Adipocyte (in vitro differentiated cells): ENCODE measurements at regions not wholly inside any gene's neighbourhood (a gene's known extent, or its start where the extent isn't known, plus 50 kb on each side); places are given as distances from the start of the nearest gene placed in this dataset.

Experiments
- DNase-seq: peaks from one replicate; pipeline ENCODE4 v3.0.0-alpha.2; 2015; ENCODE audit warnings: low read depth
- H3K27me3 ChIP-seq: replicated peaks from 2 replicates; pipeline ENCODE4 v1.7.0; 2013; ENCODE audit warnings: mild to moderate bottlenecking, low read length, moderate library complexity; ENCODE audit not compliant: control insufficient read depth, insufficient read depth
- H3K36me3 ChIP-seq: 2 replicates; pipeline ENCODE4 v1.7.0; 2013; ENCODE audit warnings: low read length, mild to moderate bottlenecking, moderate library complexity; ENCODE audit not compliant: control insufficient read depth, insufficient read depth, severe bottlenecking
- H3K4me1 ChIP-seq: 2 replicates; pipeline ENCODE4 v1.7.0; 2013; ENCODE audit warnings: mild to moderate bottlenecking, low read length, moderate library complexity; ENCODE audit not compliant: control insufficient read depth, insufficient read depth
- H3K4me3 ChIP-seq: 2 replicates; pipeline ENCODE4 v1.7.0; 2013; ENCODE audit warnings: mild to moderate bottlenecking, low read length, moderate library complexity
- H3K9ac ChIP-seq: 2 replicates; pipeline ENCODE4 v1.7.0; 2013; ENCODE audit warnings: mild to moderate bottlenecking, low read length, moderate library complexity
- H3K9me3 ChIP-seq: 2 replicates; pipeline ENCODE4 v1.7.0; 2013; ENCODE audit warnings: mild to moderate bottlenecking, low read length, moderate library complexity; ENCODE audit not compliant: control insufficient read depth

DNA sequence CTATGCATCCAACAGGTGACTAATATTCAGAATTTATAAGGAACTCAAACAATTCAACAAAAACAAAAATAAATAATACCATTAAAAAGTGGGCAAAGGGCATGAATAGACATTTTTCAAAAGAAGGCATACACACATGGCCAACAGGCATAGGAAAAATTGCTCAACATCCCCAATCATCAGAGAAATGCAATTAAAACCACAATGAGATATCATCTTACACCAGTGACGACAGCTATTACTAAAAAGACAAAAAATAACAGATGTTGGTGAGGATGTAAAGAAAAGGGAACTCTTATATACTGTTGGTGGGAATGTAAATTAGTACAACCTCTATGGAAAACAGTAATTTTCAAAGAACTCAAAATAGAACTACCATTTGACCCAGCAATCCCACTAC, 250.4 kb upstream of the N4BP1 start:
- Histone ChIP-seq H3K36me3 (no peaks in the 10 kb centered on the region), H3K9ac (no peak overlapping the region), H3K4me1 (no peaks in the 10 kb centered on the region), H3K4me3 (no peak overlapping the region), H3K27me3 (peaks cover 10% of the 10 kb centered on the region), H3K9me3 (no peaks in the 10 kb centered on the region)
- no peak for DNase-seq

DNA sequence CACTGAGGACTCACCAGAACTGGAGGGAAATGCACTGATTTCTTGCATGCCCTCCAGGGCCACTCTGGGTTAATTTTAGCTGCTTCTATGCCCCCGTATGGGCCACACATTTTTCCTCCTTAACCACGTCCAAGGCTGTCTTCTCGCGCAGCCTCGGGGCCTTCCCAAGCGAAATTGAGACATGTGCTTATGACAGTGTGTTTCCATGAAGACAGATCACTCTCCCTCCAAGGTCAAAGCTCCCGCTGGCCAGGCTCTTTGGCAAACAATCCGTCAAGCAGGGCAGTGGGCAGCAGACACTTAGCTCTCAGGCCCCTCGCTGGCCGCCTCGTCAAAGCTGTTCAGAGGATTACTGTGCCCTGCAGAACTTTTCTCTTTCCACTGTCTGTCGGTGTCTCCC, 243.0 kb upstream of the N4BP1 start:
- H3K36me3 ChIP-seq, result no peaks in the 10 kb centered on the region
- no peaks in the 10 kb centered on the region for H3K4me1 ChIP-seq
- H3K9me3 ChIP-seq, result no peaks in the 10 kb centered on the region
- DNase-seq, result no peak
- H3K9ac ChIP-seq, result no peak overlapping the region
- H3K27me3 ChIP-seq, result peaks cover 12% of the 10 kb centered on the region
- no peak overlapping the region for H3K4me3 ChIP-seq

DNA sequence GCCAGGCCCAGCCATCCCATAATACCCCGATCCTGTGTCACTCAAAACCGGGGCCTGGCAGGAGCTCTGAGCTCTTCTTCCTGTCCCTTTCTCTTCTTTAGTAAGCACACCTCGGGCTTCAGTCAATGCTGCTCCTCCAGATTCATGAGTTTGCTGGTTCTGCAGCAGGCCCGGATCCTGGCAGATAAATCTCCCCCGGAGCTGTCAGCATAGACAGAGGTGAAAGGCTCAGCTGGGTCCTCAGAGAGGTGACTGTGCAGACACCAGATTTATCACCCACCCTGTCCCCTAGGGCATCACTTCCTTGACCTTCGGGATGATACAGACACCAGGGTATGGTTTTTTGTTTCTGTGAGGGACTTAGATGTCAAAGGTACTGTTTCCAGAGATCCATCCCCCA, 242.5 kb upstream of the N4BP1 start:
- H3K4me1 ChIP-seq, result no peaks in the 10 kb centered on the region
- H3K9ac ChIP-seq, result no peak overlapping the region
- H3K9me3 ChIP-seq, result no peaks in the 10 kb centered on the region
- peaks cover 12% of the 10 kb centered on the region for H3K27me3 ChIP-seq
- no peak overlapping the region for H3K4me3 ChIP-seq
- no peaks in the 10 kb centered on the region for H3K36me3 ChIP-seq
- no peak for DNase-seq

DNA sequence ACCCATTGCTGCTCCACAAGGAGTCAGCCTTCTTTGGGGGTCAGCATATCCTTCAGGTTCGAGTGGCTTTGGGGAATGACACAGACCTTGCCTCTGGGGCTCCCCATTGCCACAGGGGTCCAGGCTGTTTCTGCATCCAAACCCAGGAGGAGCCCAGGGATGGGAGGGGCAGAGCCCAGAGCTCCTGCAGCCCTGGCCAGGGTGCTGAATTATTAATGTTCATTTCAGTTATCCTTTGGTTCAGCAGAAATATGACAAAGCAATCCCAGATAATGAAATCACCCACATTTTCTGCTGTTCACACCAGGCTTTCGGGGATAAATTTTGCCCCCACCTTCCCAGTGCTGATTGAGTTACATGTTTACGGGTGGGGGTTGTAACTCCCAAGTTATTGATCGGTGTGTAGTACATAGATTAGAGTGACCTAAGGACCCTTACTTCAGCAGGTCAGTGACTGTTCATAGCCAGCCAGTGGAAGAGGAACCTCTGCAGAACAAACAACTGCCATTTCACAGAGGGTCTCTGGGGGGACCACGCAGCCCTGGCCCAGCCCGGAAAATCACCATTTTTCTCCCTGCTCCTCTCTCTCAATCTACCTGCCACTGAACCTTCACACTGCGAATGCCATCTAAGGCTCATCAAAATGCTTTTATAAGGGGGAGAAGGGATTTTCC, 240.3 kb upstream of the N4BP1 start:
- DNase-seq, result no peak
- Histone ChIP-seq H3K9ac (no peak overlapping the region), H3K36me3 (no peaks in the 10 kb centered on the region), H3K27me3 (peaks cover 2% of the 10 kb centered on the region), H3K4me3 (no peak overlapping the region), H3K9me3 (no peaks in the 10 kb centered on the region), H3K4me1 (no peaks in the 10 kb centered on the region)

DNA sequence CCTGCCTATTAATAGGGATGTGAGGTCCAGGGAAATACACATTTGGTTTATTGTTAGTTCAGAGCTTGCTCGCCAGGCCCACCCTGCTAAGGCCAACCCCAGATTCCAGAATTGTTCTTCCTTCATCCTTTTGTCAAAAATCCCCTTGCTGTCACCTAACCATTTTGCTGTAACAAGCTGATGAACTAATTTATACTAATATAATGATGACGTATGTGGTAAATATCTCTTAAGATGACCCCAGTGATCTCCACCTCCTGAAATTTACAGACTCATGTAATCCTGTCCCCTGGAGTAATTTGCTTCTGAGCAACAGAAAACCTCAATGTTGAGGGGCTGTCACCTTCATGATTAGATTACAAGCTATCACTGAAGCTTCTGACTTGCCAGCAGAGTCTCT, 236.3 kb upstream of the N4BP1 start:
- Histone ChIP-seq H3K36me3 (no peaks in the 10 kb centered on the region), H3K9me3 (no peaks in the 10 kb centered on the region), H3K9ac (no peak overlapping the region), H3K27me3 (no peaks in the 10 kb centered on the region), H3K4me1 (no peaks in the 10 kb centered on the region), H3K4me3 (no peak overlapping the region)
- no peak for DNase-seq

DNA sequence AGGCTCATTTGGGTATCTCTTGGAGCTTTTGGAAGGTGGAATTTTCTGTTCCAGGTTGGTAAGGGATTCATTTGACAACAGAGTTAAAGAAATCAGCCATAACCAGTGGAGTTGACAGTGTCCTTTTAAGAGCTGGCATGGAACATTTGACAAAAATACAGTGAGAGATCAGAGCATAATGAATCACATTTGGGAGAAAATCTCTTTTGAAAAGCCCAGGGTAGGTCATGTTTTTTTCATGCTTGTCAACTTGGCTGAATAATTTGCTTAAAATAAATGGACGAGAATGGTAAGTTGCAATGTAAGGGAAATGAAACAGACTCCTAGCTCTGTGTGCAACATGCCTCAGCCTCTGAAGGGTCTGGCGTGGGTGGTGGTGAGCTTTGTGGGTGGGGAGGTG, 235.3 kb upstream of the N4BP1 start:
- H3K9me3 ChIP-seq, result no peaks in the 10 kb centered on the region
- H3K27me3 ChIP-seq, result peaks cover 2% of the 10 kb centered on the region
- H3K4me1 ChIP-seq, result no peaks in the 10 kb centered on the region
- no peak overlapping the region for H3K4me3 ChIP-seq
- H3K36me3 ChIP-seq, result no peaks in the 10 kb centered on the region
- no peak overlapping the region for H3K9ac ChIP-seq
- no peak for DNase-seq

DNA sequence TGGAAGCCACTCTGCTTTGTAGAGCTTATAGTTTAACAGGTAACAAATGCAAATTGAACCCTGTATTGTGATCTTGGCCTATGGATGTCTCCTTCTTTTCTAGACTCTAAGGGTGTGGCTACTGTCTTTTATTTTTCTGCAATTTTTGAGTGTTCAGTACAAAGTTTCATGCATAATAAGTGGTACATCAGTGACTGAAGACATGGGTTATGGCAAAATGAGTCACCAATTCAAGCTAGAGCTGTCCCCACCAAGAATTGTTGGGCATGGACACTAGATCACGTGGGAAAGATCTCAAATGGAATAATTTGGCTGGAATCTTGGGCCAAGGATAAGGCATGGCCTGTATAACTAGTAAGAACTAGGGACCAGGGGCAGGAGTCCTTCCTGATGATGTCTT, 228.4 kb upstream of the N4BP1 start:
- Histone ChIP-seq H3K4me3 (no peak overlapping the region), H3K36me3 (no peaks in the 10 kb centered on the region), H3K9ac (no peak overlapping the region), H3K9me3 (no peaks in the 10 kb centered on the region), H3K4me1 (no peaks in the 10 kb centered on the region), H3K27me3 (peaks cover 4% of the 10 kb centered on the region)
- DNase-seq, result no peak

DNA sequence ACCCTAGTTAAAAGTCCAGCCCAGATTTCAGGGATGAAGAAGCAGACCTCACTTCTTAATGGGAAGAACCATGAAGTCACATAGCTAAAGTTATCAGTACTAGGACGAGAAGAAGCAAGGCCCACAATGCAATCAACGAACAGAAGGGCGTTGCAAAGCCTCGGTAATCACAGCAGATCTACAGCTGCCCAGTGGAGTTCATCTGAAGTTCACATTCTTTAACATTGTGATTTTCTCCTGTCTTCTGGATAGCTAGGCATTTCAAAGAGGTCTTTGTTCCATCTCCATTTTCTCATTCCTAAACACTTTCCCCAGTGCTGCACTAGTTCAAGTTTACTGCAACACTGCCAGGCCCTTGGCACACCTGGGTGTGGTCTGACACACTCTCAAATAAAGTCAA, 226.7 kb upstream of the N4BP1 start:
- H3K4me3 ChIP-seq, result no peak overlapping the region
- H3K4me1 ChIP-seq, result no peaks in the 10 kb centered on the region
- no peak overlapping the region for H3K9ac ChIP-seq
- H3K36me3 ChIP-seq, result no peaks in the 10 kb centered on the region
- H3K27me3 ChIP-seq, result peaks cover 4% of the 10 kb centered on the region
- H3K9me3 ChIP-seq, result no peaks in the 10 kb centered on the region
- no peak for DNase-seq

DNA sequence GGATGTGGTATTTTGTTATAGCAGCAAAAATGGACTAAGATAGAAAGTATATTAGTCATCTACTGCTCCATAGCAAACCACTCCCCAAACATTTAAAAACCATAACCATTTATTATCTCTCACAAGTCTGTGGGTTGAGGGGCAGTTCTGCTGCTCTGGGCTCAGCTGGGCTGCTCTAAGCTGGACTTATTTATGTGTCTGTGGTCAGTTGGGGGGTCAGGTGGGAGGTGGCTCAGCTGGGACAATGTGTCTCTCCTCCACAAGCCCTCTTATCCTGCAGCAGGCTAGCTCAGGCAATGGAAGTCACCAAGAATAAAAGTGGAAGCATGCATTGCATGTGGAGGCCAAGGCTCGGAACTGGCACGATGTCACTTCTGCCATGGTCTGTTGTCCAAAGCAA, 226.1 kb upstream of the N4BP1 start:
- Histone ChIP-seq H3K9ac (no peak overlapping the region), H3K4me1 (no peaks in the 10 kb centered on the region), H3K4me3 (no peak overlapping the region), H3K9me3 (no peaks in the 10 kb centered on the region), H3K27me3 (peaks cover 4% of the 10 kb centered on the region), H3K36me3 (no peaks in the 10 kb centered on the region)
- no peak for DNase-seq

DNA sequence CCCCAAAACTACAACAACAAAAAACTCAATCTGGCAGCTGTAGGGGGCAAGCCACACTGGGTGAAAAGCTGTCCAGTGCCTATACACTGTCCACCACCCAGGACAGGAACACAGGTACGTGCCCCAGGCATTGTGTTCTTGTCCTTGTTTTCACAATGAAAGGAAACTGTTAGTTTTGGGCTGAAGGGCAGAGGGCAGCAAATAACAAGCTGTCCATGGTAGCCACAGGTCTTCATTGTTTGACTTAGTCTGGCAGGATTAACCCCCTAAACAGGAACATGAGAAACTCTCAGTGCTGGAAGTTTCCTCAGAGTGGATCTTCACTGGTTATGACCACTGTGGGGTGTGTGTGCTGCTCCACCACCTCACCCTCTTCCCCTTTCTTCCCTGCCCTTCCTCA, 224.6 kb upstream of the N4BP1 start:
- H3K4me1 ChIP-seq, result no peaks in the 10 kb centered on the region
- no peaks in the 10 kb centered on the region for H3K27me3 ChIP-seq
- no peak for DNase-seq
- no peak overlapping the region for H3K9ac ChIP-seq
- no peaks in the 10 kb centered on the region for H3K36me3 ChIP-seq
- H3K9me3 ChIP-seq, result no peaks in the 10 kb centered on the region
- H3K4me3 ChIP-seq, result no peak overlapping the region

DNA sequence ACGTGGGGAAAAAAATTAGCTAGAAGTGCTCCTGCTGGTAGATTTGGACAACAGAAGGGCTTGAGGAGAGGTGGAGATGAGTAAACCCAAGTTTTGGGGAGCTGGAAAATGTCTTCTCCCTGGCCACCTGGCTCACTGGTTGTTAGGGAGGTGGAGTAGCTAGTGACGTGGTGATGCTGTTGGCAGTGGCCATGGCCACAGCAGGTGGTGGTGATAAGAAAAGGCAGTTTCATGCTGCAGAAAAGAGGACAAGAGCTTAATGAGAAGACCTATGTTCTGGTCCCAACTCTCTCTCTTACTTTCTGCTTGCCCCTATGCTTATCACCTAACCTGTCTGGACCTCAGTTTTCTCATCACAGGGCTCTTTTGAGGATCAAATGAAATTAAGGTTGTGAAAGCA, 223.5 kb upstream of the N4BP1 start:
- DNase-seq, result no peak
- no peaks in the 10 kb centered on the region for H3K27me3 ChIP-seq
- no peaks in the 10 kb centered on the region for H3K9me3 ChIP-seq
- H3K36me3 ChIP-seq, result no peaks in the 10 kb centered on the region
- no peak overlapping the region for H3K4me3 ChIP-seq
- H3K4me1 ChIP-seq, result no peaks in the 10 kb centered on the region
- no peak overlapping the region for H3K9ac ChIP-seq

DNA sequence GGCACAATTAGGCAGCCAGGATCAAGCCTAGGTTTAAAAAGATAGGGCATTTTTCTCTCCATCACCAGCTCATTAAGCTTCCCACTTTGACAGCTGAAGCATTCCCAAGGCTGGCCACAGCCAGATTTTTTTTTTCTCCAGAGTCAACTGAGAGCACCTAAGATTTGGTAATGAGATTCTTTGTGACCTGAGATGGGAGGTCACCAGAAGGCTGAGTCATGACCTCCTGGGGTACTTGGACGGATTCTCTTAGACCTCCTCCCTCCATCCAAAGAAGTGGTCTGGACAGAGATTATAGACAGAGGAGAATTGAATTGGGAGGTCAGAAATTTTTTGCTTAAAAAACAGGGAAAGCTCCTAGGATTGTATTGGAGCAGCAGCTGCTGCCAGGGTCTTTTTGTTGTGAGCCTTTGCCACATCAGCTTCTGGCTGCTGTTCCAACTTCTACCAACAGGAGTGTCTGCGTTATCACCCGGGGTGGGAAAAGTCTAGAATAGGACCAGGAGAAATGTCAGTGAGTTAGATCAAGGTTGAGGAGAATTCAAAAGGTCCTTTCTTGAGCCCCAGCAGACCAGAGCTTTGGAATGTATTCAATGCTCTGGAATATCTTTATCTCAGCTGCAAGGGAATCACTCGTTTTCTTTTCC, 221.2 kb upstream of the N4BP1 start:
- no peak overlapping the region for H3K4me3 ChIP-seq
- DNase-seq, result no peak
- no peaks in the 10 kb centered on the region for H3K9me3 ChIP-seq
- H3K36me3 ChIP-seq, result no peaks in the 10 kb centered on the region
- H3K4me1 ChIP-seq, result no peaks in the 10 kb centered on the region
- no peaks in the 10 kb centered on the region for H3K27me3 ChIP-seq
- no peak overlapping the region for H3K9ac ChIP-seq
